ENCODE measurements at regions not wholly inside any gene's neighbourhood (a gene's known extent, or its start where the extent isn't known, plus 50 kb on each side); places are given as distances from the start of the nearest gene placed in this dataset.

DNA sequence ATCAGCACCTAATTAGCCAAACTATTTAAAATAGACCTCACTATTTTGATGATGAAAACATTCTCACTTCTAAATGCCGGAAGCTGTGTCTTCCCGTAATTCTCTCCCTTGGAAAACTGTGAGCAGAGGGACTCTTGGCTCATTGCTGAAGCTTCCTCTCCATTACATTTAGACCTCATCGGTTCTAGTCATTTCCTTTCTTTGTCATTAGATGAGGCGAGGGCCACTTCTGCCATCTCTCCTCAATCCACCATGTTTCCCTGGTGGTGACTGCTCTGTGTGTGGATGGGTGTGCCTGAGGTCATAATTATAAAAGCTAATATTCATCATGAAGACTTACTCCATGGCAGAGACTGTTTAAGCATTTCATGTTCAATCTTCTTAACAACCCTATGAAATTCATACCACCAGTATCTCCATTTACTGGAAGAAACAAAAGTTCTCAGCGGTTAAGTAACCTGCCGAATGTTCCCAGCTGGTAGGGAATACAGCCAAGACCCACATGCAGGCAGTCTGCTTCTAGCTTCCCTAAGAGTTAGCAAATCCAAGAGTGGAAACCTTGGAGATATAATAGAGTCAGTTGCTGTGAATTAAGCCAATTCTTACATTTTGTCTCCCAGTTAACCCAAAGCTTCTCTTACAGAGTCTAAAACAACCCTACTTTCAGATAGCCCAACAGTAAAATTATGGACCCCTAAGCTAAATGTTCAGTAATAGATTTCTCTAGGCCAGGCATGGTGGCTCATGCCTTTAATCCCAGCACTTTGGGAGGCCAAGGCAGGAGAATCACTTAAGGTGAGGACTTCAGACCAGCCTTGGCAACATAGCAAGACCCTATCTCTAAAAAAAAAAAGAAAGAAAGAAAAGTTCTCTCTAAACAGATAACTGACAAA, 156.2 kb downstream of the ZBTB18 start:
- TF ChIP-seq POLR2AphosphoS5 (IDR thresholded peaks at IDR 0.05) (no peak), RAD21 (conservative IDR thresholded peaks at IDR 0.05) (no peak), EZH2 (IDR thresholded peaks at IDR 0.05; ENCODE audit: borderline replicate concordance, insufficient read depth, low read length, poor library complexity, severe bottlenecking) (no peak), EP300 (conservative IDR thresholded peaks at IDR 0.05; ENCODE audit: poor library complexity, severe bottlenecking) (no peak), TAF1 (IDR thresholded peaks at IDR 0.05; ENCODE audit: low read depth) (no peak)
- TF ChIP-seq, protein P1, sequence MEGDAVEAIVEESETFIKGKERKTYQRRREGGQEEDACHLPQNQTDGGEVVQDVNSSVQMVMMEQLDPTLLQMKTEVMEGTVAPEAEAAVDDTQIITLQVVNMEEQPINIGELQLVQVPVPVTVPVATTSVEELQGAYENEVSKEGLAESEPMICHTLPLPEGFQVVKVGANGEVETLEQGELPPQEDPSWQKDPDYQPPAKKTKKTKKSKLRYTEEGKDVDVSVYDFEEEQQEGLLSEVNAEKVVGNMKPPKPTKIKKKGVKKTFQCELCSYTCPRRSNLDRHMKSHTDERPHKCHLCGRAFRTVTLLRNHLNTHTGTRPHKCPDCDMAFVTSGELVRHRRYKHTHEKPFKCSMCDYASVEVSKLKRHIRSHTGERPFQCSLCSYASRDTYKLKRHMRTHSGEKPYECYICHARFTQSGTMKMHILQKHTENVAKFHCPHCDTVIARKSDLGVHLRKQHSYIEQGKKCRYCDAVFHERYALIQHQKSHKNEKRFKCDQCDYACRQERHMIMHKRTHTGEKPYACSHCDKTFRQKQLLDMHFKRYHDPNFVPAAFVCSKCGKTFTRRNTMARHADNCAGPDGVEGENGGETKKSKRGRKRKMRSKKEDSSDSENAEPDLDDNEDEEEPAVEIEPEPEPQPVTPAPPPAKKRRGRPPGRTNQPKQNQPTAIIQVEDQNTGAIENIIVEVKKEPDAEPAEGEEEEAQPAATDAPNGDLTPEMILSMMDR (IDR thresholded peaks at IDR 0.05; ENCODE audit: poor library complexity, severe bottlenecking), result no peak
